Spleen (tissue), 11 donors: ENCODE measurements at regions not wholly inside any gene's neighbourhood (a gene's known extent, or its start where the extent isn't known, plus 50 kb on each side); places are given as distances from the start of the nearest gene placed in this dataset.

ENCODE experiments used
- DNase-seq: peaks from one replicate; pipeline ENCODE4 v3.0.0-alpha.2; 2020
- H3K27ac ChIP-seq, 8 donors: fragments of 200-600 bp; sonication (generic) in 7 of 8; 1 replicate in 4 of 8; 2 replicates in 4 of 8; pipeline versions ENCODE4 v1.5.0 to v1.8.0; 2016 to 2021; ENCODE audit warnings: inconsistent platforms in 4 of 8, mild to moderate bottlenecking in 4 of 8, moderate library complexity in 1 of 8
- H3K27me3 ChIP-seq, 7 donors: fragments of 200-600 bp; sonication (generic) in 6 of 7; replicated peaks in 1 of 7; 1 replicate in 4 of 7; 2 replicates in 3 of 7; pipeline versions ENCODE4 v1.5.0 to v1.8.0; 2016 to 2021; ENCODE audit warnings: inconsistent platforms in 3 of 7, mild to moderate bottlenecking in 1 of 7
- H3K36me3 ChIP-seq, 6 donors: fragments of 200-600 bp; sonication (generic) in 5 of 6; 1 replicate in 4 of 6; 2 replicates in 2 of 6; pipeline versions ENCODE4 v1.5.0 to v1.8.0; 2016 to 2021; ENCODE audit warnings: inconsistent platforms in 2 of 6
- H3K4me1 ChIP-seq, 6 donors: fragments of 200-600 bp; sonication (generic) in 5 of 6; 1 replicate in 3 of 6; 2 replicates in 3 of 6; pipeline versions ENCODE4 v1.5.0 to v1.8.0; 2016 to 2021; ENCODE audit warnings: inconsistent platforms in 3 of 6
- H3K4me3 ChIP-seq, 8 donors: fragments of 200-600 bp; sonication (generic) in 7 of 8; 1 replicate in 4 of 8; 2 replicates in 4 of 8; pipeline versions ENCODE4 v1.5.0 to v1.8.0; 2016 to 2021; ENCODE audit warnings: inconsistent platforms in 4 of 8, mild to moderate bottlenecking in 4 of 8, moderate library complexity in 2 of 8
- H3K9me3 ChIP-seq, 8 donors: fragments of 200-600 bp; sonication (generic) in 7 of 8; 1 replicate in 4 of 8; 2 replicates in 4 of 8; pipeline versions ENCODE4 v1.5.0 to v1.8.0; 2016 to 2021; ENCODE audit warnings: inconsistent platforms in 4 of 8
- CTCF ChIP-seq, 11 experiments: fragments of 200-600 bp in 7 of 11; fragments of 450-650 bp in 4 of 11; sonication (generic) in 4 of 11; IDR thresholded peaks in 8 of 11; conservative IDR thresholded peaks in 3 of 11; 1 replicate in 7 of 11; 2 replicates in 4 of 11; pipeline versions ENCODE4 v1.4.0 to v1.8.0; 2016 to 2021; ENCODE audit warnings: antibody characterized with exemption in 11 of 11, inconsistent platforms in 4 of 11, mild to moderate bottlenecking in 1 of 11
- POLR2A ChIP-seq, 3 donors: fragments of 450-650 bp; IDR thresholded peaks; one replicate each; pipeline ENCODE4 v1.5.1; 2017; ENCODE audit warnings: antibody characterized with exemption in 3 of 3, mild to moderate bottlenecking in 1 of 3
- POLR2AphosphoS5 ChIP-seq, 3 donors: sonication (generic); formaldehyde crosslinking; IDR thresholded peaks; one replicate each; pipeline ENCODE4 v1.5.1; 2017; ENCODE audit warnings: antibody characterized with exemption in 3 of 3
- WGBS, 5 donors: extraction: QIAGEN DNeasy Blood & Tissue Kit in 3 of 5; methylation state at CpG; one replicate each; pipeline versions ENCODE4 v1.1.5 to v1.1.7; 2013 to 2018; 5-methylcytosine and 5-hydroxymethylcytosine counted together
- intact Hi-C: fragments of 100-400 bp; cut with DNase I; formaldehyde crosslinking; loops from one replicate; pipeline ENCODE4 v1.15.0; 2023; ENCODE audit warnings: low total_unique reads
- donor health status: healthy with polysubstance abuse.
- donor health status: DM: no; HTN: no; CAD: no; lungs with moderate emphysema.
- donor health status: DM: no; HTN: no; CAD: no.
- donor health status: Bipolar disorder and iron deficiency.
- donor health status: healthy.
- donor health status: DM: no; HTN: no; CAD: no.
- donor health status: DM: yes; HTN: yes; CAD: no.

- intact Hi-C loops: no loop called here
- H3K27me3 ChIP-seq: no peaks in the 10 kb centered on the region
- no peak for TF ChIP-seq POLR2AphosphoS5 (IDR thresholded peaks at IDR 0.05)
- no peak for TF ChIP-seq POLR2A (IDR thresholded peaks at IDR 0.05)
- TF ChIP-seq CTCF (IDR thresholded peaks at IDR 0.05 in 8 of 11, conservative IDR thresholded peaks at IDR 0.05 in 3 of 11): no peak
- no peak overlapping the region for H3K27ac ChIP-seq
- peaks cover 0 to 14% (median 0%) of the 10 kb centered on the region in 8 donors for H3K9me3 ChIP-seq
- no peaks in the 10 kb centered on the region for H3K36me3 ChIP-seq
- no peak for DNase-seq
- H3K4me3 ChIP-seq: no peak overlapping the region
- 75 to 83% (median 78%) methylated on average over 10 of the region's 10 CpGs for WGBS, 5 donors
- peaks cover 0 to 3% (median 0%) of the 10 kb centered on the region in 6 donors for H3K4me1 ChIP-seq
Measured at GRCh38 chr5:124941051-124942049, 194.9 kb upstream of the ZNF608 start.

GRCh38 chr5:124948062-124948753 is 201.8 kb upstream of the ZNF608 start:
- intact Hi-C loops: no loop called here

GRCh38 chr5:124948754-124949275 is 202.4 kb upstream of the ZNF608 start:
- 15 to 43% (median 21%) methylated on average over 4 of the region's 4 CpGs for WGBS, 5 donors
- TF ChIP-seq CTCF (IDR thresholded peaks at IDR 0.05 in 8 of 11, conservative IDR thresholded peaks at IDR 0.05 in 3 of 11): no peak
- TF ChIP-seq POLR2AphosphoS5 (IDR thresholded peaks at IDR 0.05): no peak
- no peak for TF ChIP-seq POLR2A (IDR thresholded peaks at IDR 0.05)
- H3K36me3 ChIP-seq: no peaks in the 10 kb centered on the region

More at GRCh38 chr5:124948062-124948753, 201.8 kb upstream of the ZNF608 start:
- TF ChIP-seq CTCF (IDR thresholded peaks at IDR 0.05 in 8 of 11, conservative IDR thresholded peaks at IDR 0.05 in 3 of 11) (no peak), POLR2A (IDR thresholded peaks at IDR 0.05) (no peak), POLR2AphosphoS5 (IDR thresholded peaks at IDR 0.05) (no peak)
- Histone ChIP-seq H3K4me3 (no peak overlapping the region), H3K27ac (peak overlapping the region in 4 of 8 donors; percentile 6 to 45 (median 20)), H3K9me3 (no peaks in the 10 kb centered on the region), H3K4me1 (peaks cover 4 to 33% (median 7%) of the 10 kb centered on the region in 6 donors), H3K36me3 (no peaks in the 10 kb centered on the region), H3K27me3 (no peaks in the 10 kb centered on the region)
- no peak for DNase-seq
- WGBS, 5 donors: 28 to 38% (median 33%) methylated on average over 9 of the region's 9 CpGs

More at GRCh38 chr5:124948754-124949275, 202.4 kb upstream of the ZNF608 start:
- Histone ChIP-seq H3K4me3 (no peak overlapping the region), H3K9me3 (no peaks in the 10 kb centered on the region), H3K4me1 (peaks cover 4 to 33% (median 7%) of the 10 kb centered on the region in 6 donors), H3K27ac (peak overlapping the region in 4 of 8 donors; percentile 6 to 45 (median 20)), H3K27me3 (no peaks in the 10 kb centered on the region)
- no peak for DNase-seq
- intact Hi-C loops: no loop called here
